Ovary (tissue), 3 donors: ENCODE measurements at regions not wholly inside any gene's neighbourhood (a gene's known extent, or its start where the extent isn't known, plus 50 kb on each side); places are given as distances from the start of the nearest gene placed in this dataset.

Source experiments
- POLR2A ChIP-seq: fragments of 450-650 bp; IDR thresholded peaks from one replicate; pipeline ENCODE4 v1.6.1; 2017; ENCODE audit warnings: antibody characterized with exemption, mild to moderate bottlenecking, moderate library complexity
- TF ChIP-seq, protein P1 (sequence below), 3 donors: fragments of 450-650 bp in 2 of 3; fragments of 200-600 bp in 1 of 3; IDR thresholded peaks; one replicate each; pipeline versions ENCODE4 v1.5.1 to v1.8.0; 2016 to 2022; ENCODE audit warnings: antibody characterized with exemption in 3 of 3, mild to moderate bottlenecking in 1 of 3
- donor health status: DM: no; HTN: no; CAD: no.

GRCh38 chr6:41489120-41489851, 56.9 kb upstream of the FOXP4 start:
- TF ChIP-seq, protein P1, sequence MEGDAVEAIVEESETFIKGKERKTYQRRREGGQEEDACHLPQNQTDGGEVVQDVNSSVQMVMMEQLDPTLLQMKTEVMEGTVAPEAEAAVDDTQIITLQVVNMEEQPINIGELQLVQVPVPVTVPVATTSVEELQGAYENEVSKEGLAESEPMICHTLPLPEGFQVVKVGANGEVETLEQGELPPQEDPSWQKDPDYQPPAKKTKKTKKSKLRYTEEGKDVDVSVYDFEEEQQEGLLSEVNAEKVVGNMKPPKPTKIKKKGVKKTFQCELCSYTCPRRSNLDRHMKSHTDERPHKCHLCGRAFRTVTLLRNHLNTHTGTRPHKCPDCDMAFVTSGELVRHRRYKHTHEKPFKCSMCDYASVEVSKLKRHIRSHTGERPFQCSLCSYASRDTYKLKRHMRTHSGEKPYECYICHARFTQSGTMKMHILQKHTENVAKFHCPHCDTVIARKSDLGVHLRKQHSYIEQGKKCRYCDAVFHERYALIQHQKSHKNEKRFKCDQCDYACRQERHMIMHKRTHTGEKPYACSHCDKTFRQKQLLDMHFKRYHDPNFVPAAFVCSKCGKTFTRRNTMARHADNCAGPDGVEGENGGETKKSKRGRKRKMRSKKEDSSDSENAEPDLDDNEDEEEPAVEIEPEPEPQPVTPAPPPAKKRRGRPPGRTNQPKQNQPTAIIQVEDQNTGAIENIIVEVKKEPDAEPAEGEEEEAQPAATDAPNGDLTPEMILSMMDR (IDR thresholded peaks at IDR 0.05): no peak
- no peak for TF ChIP-seq POLR2A
